ENCODE measurements at regions not wholly inside any gene's neighbourhood (a gene's known extent, or its start where the extent isn't known, plus 50 kb on each side); places are given as distances from the start of the nearest gene placed in this dataset.

DNA sequence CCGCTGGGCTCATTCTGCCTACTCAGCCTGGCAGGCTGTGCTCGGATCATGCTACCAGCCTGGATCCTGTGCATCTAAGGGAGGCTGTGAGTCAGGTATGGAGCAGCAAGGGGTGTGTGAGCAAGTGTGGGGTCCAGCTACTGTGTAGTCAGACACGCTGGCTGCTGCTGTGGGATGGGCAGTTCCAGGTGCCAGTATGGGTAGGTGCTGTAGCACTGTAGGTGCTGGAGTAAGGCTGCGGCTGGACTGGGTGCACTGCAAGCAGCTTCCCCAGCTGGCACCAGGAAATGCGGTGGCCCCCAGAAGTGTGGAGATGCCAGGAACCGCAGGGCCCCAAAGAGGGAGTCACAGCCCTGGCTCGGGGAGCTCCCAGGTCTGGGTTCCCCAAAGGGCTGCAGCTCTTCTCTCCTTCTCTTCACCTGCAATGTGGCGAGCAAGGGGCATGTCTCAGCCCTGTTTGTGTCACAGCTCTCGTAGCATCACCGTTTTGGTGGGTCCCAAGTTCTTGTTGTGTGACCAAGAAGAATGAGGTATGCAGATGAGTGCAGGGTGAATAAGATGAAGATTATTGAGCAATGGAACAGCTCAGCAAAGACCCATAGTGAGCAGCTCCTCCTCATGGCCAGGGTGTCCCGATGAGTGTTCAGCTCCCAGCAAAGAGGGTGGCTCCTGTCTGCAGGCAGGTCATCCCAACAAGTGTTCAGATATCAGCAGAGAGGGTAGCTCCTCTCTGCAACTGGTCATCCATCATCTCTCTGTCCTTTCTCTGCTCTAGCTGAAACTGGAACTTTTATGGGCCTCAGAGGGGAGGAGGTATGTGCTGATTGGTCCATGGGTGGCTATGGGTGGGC, 462.9 kb downstream of the TBC1D22A start:
- DNase-seq: no peak

All from inflammatory macrophage treated with lipopolysaccharide for 1 hour (primary cell).